Ascending aorta (tissue), 2 donors: ENCODE measurements at regions not wholly inside any gene's neighbourhood (a gene's known extent, or its start where the extent isn't known, plus 50 kb on each side); places are given as distances from the start of the nearest gene placed in this dataset.
"Not testable (repeated sequence)": the region's sequence is repeated elsewhere in the genome, so short reads cannot be mapped to it uniquely, and the experiment has no call there.

Source experiments
- DNase-seq, 2 donors: peaks; one replicate each; pipeline ENCODE4 v3.0.0-alpha.2; 2019; ENCODE audit warnings: low spot score in 2 of 2
- H3K27ac ChIP-seq, 2 donors: fragments of 200-600 bp; sonication (generic); one replicate each; pipeline ENCODE4 v1.5.1; 2016 to 2017; ENCODE audit warnings: mild to moderate bottlenecking in 1 of 2
- H3K27me3 ChIP-seq: fragments of 200-600 bp; sonication (generic); one replicate; pipeline ENCODE4 v1.5.1; 2017
- H3K36me3 ChIP-seq, 2 donors: fragments of 200-600 bp; sonication (generic); one replicate each; pipeline ENCODE4 v1.5.1; 2016
- H3K4me1 ChIP-seq, 2 donors: fragments of 200-600 bp; sonication (generic); one replicate each; pipeline ENCODE4 v1.5.1; 2016 to 2017; ENCODE audit warnings: mild to moderate bottlenecking in 1 of 2
- H3K4me3 ChIP-seq, 2 donors: fragments of 200-600 bp; sonication (generic); one replicate each; pipeline ENCODE4 v1.5.1; 2016 to 2017; ENCODE audit warnings: mild to moderate bottlenecking in 1 of 2
- H3K9me3 ChIP-seq, 2 donors: fragments of 200-600 bp; sonication (generic); one replicate each; pipeline ENCODE4 v1.5.1; 2016
- CTCF ChIP-seq, 3 experiments: fragments of 200-600 bp in 2 of 3; fragments of 450-650 bp in 1 of 3; sonication (generic) in 2 of 3; IDR thresholded peaks; one replicate each; pipeline ENCODE4 v1.5.1; 2016 to 2019; ENCODE audit warnings: antibody characterized with exemption in 3 of 3, mild to moderate bottlenecking in 1 of 3, moderate library complexity in 1 of 3
- intact Hi-C: fragments of 100-400 bp; cut with DNase I; formaldehyde crosslinking; loops from one replicate; pipeline ENCODE4 v1.15.1; 2023

DNA sequence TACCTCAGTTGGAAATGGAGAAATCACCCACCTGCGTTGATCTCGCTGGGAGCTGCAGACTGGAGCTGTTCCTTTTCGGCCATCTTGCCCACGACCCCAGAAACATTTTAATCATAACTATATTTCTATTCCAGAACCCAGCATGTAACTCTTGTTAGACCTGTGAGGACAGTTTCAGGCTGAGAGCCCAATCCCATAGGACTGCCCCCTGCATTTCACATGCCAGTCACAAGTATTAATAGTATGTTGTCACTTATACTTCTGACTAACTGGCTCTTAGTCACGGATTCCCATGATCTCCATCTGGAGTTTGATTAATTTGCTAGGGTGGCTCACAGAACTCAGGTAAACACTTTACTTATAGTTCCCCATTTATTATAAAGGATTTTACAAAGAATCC, 60.6 kb upstream of the PRNP start:
- intact Hi-C loops = no loop called here
- no peak for DNase-seq
- no peak for TF ChIP-seq CTCF (IDR thresholded peaks at IDR 0.05)
- H3K36me3 ChIP-seq = no peaks in the 10 kb centered on the region
- H3K27me3 ChIP-seq = no peaks in the 10 kb centered on the region
- no peak overlapping the region for H3K4me3 ChIP-seq
- H3K27ac ChIP-seq = no peak overlapping the region
- no peaks in the 10 kb centered on the region for H3K9me3 ChIP-seq
- H3K4me1 ChIP-seq = no peaks in the 10 kb centered on the region

DNA sequence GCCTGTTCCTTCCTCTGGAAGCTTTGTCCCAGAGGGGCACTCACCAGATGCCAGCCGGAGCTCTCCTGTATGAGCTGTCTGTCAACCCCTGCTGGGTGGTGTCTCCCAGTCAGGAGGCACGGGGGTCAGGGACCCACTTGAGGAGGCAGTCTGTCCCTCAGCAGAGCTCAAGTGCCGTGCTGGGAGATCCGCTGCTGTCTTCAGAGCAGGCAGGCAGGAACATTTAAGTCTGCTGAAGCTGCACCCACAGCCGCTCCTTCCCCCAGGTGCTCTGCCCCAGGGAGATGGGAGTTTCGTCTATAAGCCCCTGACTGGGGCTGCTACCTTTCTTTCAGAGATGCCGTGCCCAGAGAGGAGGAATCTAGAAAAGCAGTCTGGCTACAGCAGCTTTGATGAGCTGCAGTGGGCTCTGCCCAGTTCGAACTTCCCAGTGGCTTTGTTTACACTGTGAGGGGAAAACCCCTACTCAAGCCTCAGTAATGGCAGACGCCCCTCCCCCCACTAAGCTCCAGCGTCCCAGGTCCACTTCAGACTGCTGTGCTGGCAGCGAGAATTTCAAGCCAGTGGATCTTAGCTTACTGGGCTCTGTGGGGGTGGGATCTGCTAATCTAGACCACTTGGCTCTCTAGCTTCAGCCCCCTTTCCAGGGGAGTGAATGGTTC, 61.5 kb upstream of the PRNP start:
- H3K4me1 ChIP-seq, H3K27me3 ChIP-seq, H3K36me3 ChIP-seq, H3K4me3 ChIP-seq, H3K9me3 ChIP-seq, H3K27ac ChIP-seq, DNase-seq, intact Hi-C loops: not testable (repeated sequence)

DNA sequence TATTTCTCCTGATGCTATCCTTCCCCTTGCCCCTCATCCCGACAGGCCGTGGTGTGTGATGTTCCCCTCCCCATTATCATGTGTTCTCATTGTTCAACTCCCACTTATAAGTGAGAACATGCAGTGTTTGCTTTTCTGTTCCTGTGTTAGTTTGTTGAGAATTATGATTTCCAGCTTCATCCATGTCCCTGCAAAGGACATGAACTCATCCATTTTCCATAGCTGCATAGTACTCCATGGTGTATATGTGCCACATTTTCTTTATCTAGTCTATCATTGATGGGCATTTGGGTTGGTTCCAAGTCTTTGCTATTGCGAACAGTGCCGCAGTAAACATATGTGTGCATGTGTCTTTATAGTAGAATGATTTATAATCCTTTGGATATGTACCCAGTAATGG, 67.1 kb upstream of the PRNP start:
- H3K4me3 ChIP-seq, intact Hi-C loops, H3K9me3 ChIP-seq, H3K36me3 ChIP-seq, H3K27me3 ChIP-seq, H3K4me1 ChIP-seq, H3K27ac ChIP-seq, DNase-seq: not testable (repeated sequence)

DNA sequence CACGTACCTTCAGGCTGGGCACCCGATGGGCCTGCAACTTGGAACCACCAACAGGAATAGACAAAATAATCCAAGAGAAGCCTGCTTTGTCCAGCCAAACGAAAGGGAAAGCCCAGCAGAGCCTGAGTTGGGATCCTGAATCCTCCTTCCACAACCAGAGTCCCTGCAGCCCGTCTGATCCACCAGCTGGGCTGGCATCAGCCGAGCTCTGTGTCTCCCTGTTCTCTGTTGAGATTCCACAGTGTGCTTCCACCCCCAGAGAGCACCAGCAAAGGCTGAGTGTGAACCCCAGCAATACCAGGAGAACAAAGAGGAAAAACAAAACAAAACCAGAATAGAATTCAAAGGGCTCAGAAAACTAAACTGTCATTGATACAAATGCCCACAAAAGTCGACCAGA, 68.8 kb upstream of the PRNP start:
- no peak for DNase-seq
- TF ChIP-seq CTCF (IDR thresholded peaks at IDR 0.05) = no peak
- intact Hi-C loops = no loop called here

DNA sequence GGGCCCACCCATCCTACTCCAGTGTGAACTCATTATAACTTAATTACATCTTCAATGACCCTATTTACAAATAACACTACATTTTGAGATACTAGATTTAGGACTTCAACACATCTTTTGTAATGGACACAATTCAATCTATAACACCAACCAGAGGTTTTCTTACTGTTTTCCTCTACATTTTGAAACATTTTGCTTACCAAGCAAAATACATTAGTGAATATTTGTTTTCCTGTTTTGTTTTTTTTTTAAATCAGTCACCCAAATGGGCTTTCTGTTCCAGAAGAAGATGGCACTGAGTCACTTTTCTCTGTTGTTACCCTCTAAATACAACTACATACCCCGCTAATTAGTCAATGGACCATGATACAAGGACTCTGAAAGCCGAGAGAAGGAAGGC, 69.2 kb upstream of the PRNP start:
- no peak for TF ChIP-seq CTCF (IDR thresholded peaks at IDR 0.05)
- no peak for DNase-seq
- H3K9me3 ChIP-seq = no peaks in the 10 kb centered on the region
- intact Hi-C loops = no loop called here
- no peaks in the 10 kb centered on the region for H3K4me1 ChIP-seq
- H3K4me3 ChIP-seq = no peak overlapping the region
- H3K27me3 ChIP-seq = no peaks in the 10 kb centered on the region
- H3K27ac ChIP-seq = no peak overlapping the region
- H3K36me3 ChIP-seq = no peaks in the 10 kb centered on the region

More for the DNA sequence above, 68.8 kb upstream of the PRNP start:
- Histone ChIP-seq H3K4me1 (no peaks in the 10 kb centered on the region), H3K9me3 (no peaks in the 10 kb centered on the region), H3K27ac (no peak overlapping the region), H3K4me3 (no peak overlapping the region), H3K27me3 (no peaks in the 10 kb centered on the region), H3K36me3 (no peaks in the 10 kb centered on the region)

GRCh38 chr20:4613718-4614620, 72.3 kb upstream of the PRNP start:
- no peaks in the 10 kb centered on the region for H3K4me1 ChIP-seq
- no peak overlapping the region for H3K4me3 ChIP-seq
- no peaks in the 10 kb centered on the region for H3K27me3 ChIP-seq
- TF ChIP-seq CTCF (IDR thresholded peaks at IDR 0.05) = no peak
- no peaks in the 10 kb centered on the region for H3K9me3 ChIP-seq
- H3K36me3 ChIP-seq = no peaks in the 10 kb centered on the region
- intact Hi-C loops = no loop called here
- H3K27ac ChIP-seq = no peak overlapping the region
- DNase-seq = no peak
